HG03469 (cell line): ENCODE measurements at regions not wholly inside any gene's neighbourhood (a gene's known extent, or its start where the extent isn't known, plus 50 kb on each side); places are given as distances from the start of the nearest gene placed in this dataset.

Experiments
- ATAC-seq: cut with Tn5 transposase; IDR thresholded peaks from one replicate; pipeline ENCODE4 v1.9.1; 2021; ENCODE audit warnings: mild to moderate bottlenecking, moderate library complexity, moderate number of reproducible peaks; ENCODE audit not compliant: unreplicated experiment

DNA sequence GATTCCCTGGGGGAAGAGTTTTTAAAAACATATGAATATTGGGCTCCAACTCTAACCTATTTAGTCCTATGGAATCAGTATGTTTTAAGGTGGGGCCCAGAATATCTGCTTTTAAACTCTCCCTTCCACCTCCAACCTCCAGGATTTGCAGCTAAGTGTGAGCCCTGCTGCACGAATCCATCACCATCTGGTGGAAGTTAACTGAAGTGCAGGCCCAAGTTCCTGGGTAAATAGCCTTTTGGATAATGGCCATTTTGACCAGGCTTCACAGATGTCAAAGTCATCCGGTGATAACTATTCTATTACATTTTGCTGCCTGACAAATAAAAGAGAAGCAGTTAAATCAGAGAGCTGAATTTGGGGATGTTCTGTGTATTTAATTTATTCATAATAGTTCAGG, 58.1 kb upstream of the RMST start:
- peak; percentile 87 for ATAC-seq

- ATAC-seq: no peak
Observed at GRCh38 chr12:97408363-97408762, 54.2 kb upstream of the RMST start.

DNA sequence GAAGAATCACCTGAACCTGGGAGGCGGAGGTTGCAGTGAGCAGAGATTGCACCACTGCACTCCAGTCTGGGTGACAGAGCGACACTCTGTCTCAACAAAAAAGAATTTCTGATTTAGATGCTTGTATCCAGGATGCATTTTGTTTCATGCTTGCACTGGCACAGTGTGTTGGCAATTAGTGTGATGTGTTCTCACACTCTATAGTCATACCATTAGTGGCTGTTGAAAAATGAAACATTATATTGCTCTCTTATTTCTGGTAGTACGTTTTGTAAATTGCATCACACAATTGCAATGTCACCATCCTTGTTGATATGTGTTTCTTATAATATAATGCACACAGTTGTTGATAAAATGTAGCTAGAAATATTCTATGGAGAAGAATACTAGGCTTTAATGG, 51.3 kb upstream of the RMST start:
- no peak for ATAC-seq
